ENCODE measurements at regions not wholly inside any gene's neighbourhood (a gene's known extent, or its start where the extent isn't known, plus 50 kb on each side); places are given as distances from the start of the nearest gene placed in this dataset.

GRCh38 chr6:114465511-114465910, 122.7 kb upstream of the HS3ST5 start (continued):
- no peak for TF ChIP-seq HDGF (IDR thresholded peaks at IDR 0.05)
- TF ChIP-seq E4F1 (IDR thresholded peaks at IDR 0.05; ENCODE audit: borderline replicate concordance, partially characterized antibody) = no peak
- no peak for TF ChIP-seq RAD51 (IDR thresholded peaks at IDR 0.05)
- TF ChIP-seq NR2C1 (IDR thresholded peaks at IDR 0.05) = no peak

GRCh38 chr6:114453737-114454276, 111.0 kb upstream of the HS3ST5 start:
- H3K27ac ChIP-seq (ENCODE audit: control insufficient read depth, insufficient read depth) = no peak overlapping the region
- intact Hi-C loops (cut with micrococcal nuclease; ENCODE audit: unreplicated experiment) (no loop called here), in situ Hi-C loops (cut with MboI) (no loop called here)
- no peak overlapping the region for H3K4me2 ChIP-seq (ENCODE audit: control insufficient read depth, insufficient read depth)
- ATAC-seq (no peak), FAIRE-seq (no peak), DNase-seq (ENCODE audit: low read depth, low spot score) (no peak)
- no peak overlapping the region for H3K4me3 ChIP-seq
- no peaks in the 10 kb centered on the region for H3K27me3 ChIP-seq (replicated peaks in 1 of 2; ENCODE audit: control insufficient read depth in 2 of 2, insufficient read depth in 2 of 2, low read length in 1 of 2)
- ChIA-PET RAD21 (ENCODE audit: unreplicated experiment) (no interaction called here), CTCF (no interaction called here), SMC1A (ENCODE audit: uncharacterized antibody, unreplicated experiment) (interaction anchor here (0.5 kb wide), 1 partner anchor 17 kb away, joined by 3 read pairs; no protein-coding TSS in a partner anchor), POLR2A (no interaction called here)
- no peaks in the 10 kb centered on the region for H4K20me1 ChIP-seq (ENCODE audit: control insufficient read depth, insufficient read depth)
- H3K9ac ChIP-seq (ENCODE audit: control insufficient read depth, insufficient read depth, low read length) = no peak overlapping the region
- H3K4me1 ChIP-seq (ENCODE audit: control insufficient read depth, insufficient read depth, low read length) = no peaks in the 10 kb centered on the region
- WGBS (ENCODE audit: insufficient coverage, insufficient replicate concordance, low lambda C conversion rate, missing lambda C conversion rate) = 0% methylated on average over 1 of the region's 1 CpG
- H3K36me3 ChIP-seq (ENCODE audit: control insufficient read depth in 2 of 2, insufficient read depth in 2 of 2, low read length in 1 of 2) = no peaks in the 10 kb centered on the region
- BruUV-seq (replicated peaks) = no TSS peak
- no peaks in the 10 kb centered on the region for H3K79me2 ChIP-seq (ENCODE audit: control insufficient read depth, insufficient read depth, low read length)
- TF ChIP-seq HDGF (IDR thresholded peaks at IDR 0.05) (no peak), JUND (IDR thresholded peaks at IDR 0.05; ENCODE audit: low read depth, low read length) (no peak)
- H3K9me3 ChIP-seq (replicated peaks; ENCODE audit: control insufficient read depth, insufficient read depth, low read length) = no peaks in the 10 kb centered on the region
- no peak overlapping the region for H2AFZ ChIP-seq (ENCODE audit: control insufficient read depth, low read depth, low read length)
